ENCODE measurements at regions not wholly inside any gene's neighbourhood (a gene's known extent, or its start where the extent isn't known, plus 50 kb on each side); places are given as distances from the start of the nearest gene placed in this dataset.

GRCh38 chr7:155961241-155962190 is 149.3 kb upstream of the SHH start:
- no peak for DNase-seq
- intact Hi-C loops (cut with DNase I), result no loop called here
- WGBS, result 63% methylated on average over 25 of the region's 25 CpGs
- Histone ChIP-seq H3K27ac (ENCODE audit: low read length) (no peak overlapping the region), H3K4me1 (ENCODE audit: control insufficient read depth, insufficient read depth, low read length) (no peaks in the 10 kb centered on the region), H3K4me3 (ENCODE audit: low read length) (no peak overlapping the region), H3K9me3 (ENCODE audit: control insufficient read depth, low read length) (no peaks in the 10 kb centered on the region), H3K27me3 (ENCODE audit: control insufficient read depth, insufficient read depth) (no peaks in the 10 kb centered on the region)
- ATAC-seq, result no peak

- Histone ChIP-seq H3K4me1 (ENCODE audit: control insufficient read depth, insufficient read depth, low read length) (no peaks in the 10 kb centered on the region), H3K9me3 (ENCODE audit: control insufficient read depth, low read length) (no peaks in the 10 kb centered on the region), H3K4me3 (ENCODE audit: low read length) (no peak overlapping the region), H3K27me3 (ENCODE audit: control insufficient read depth, insufficient read depth) (no peaks in the 10 kb centered on the region), H3K27ac (ENCODE audit: low read length) (no peak overlapping the region)
- WGBS, result 81% methylated on average over 13 of the region's 13 CpGs
- intact Hi-C loops (cut with DNase I), result no loop called here
- ATAC-seq (no peak), DNase-seq (no peak)
Observed at GRCh38 chr7:155959894-155960293, 147.6 kb upstream of the SHH start.

GRCh38 chr7:155956977-155957376 is 144.7 kb upstream of the SHH start:
- H3K4me1 ChIP-seq (ENCODE audit: control insufficient read depth, insufficient read depth, low read length), result no peaks in the 10 kb centered on the region
- H3K27ac ChIP-seq (ENCODE audit: low read length), result no peak overlapping the region
- intact Hi-C loops (cut with DNase I), result no loop called here
- no peaks in the 10 kb centered on the region for H3K27me3 ChIP-seq (ENCODE audit: control insufficient read depth, insufficient read depth)
- H3K4me3 ChIP-seq (ENCODE audit: low read length), result no peak overlapping the region
- H3K9me3 ChIP-seq (ENCODE audit: control insufficient read depth, low read length), result no peaks in the 10 kb centered on the region
- WGBS, result 79% methylated on average over 12 of the region's 12 CpGs
- DNase-seq, result no peak
- ATAC-seq, result no peak

GRCh38 chr7:155955367-155955635 is 143.0 kb upstream of the SHH start:
- no peak overlapping the region for H3K27ac ChIP-seq (ENCODE audit: low read length)
- H3K4me3 ChIP-seq (ENCODE audit: low read length), result no peak overlapping the region
- intact Hi-C loops (cut with DNase I), result no loop called here
- 79% methylated on average over 9 of the region's 9 CpGs for WGBS
- DNase-seq, result no peak
- H3K9me3 ChIP-seq (ENCODE audit: control insufficient read depth, low read length), result no peaks in the 10 kb centered on the region
- no peaks in the 10 kb centered on the region for H3K27me3 ChIP-seq (ENCODE audit: control insufficient read depth, insufficient read depth)
- no peak for ATAC-seq
- no peaks in the 10 kb centered on the region for H3K4me1 ChIP-seq (ENCODE audit: control insufficient read depth, insufficient read depth, low read length)

- intact Hi-C loops (cut with DNase I), result no loop called here
- Histone ChIP-seq H3K27ac (ENCODE audit: low read length) (no peak overlapping the region), H3K27me3 (ENCODE audit: control insufficient read depth, insufficient read depth) (no peaks in the 10 kb centered on the region), H3K9me3 (ENCODE audit: control insufficient read depth, low read length) (no peaks in the 10 kb centered on the region), H3K4me3 (ENCODE audit: low read length) (no peak overlapping the region), H3K4me1 (ENCODE audit: control insufficient read depth, insufficient read depth, low read length) (no peaks in the 10 kb centered on the region)
- 77% methylated on average over 22 of the region's 22 CpGs for WGBS
- ATAC-seq (no peak), DNase-seq (no peak)
Observed at GRCh38 chr7:155954550-155955366, 142.5 kb upstream of the SHH start.

- ATAC-seq (no peak), DNase-seq (no peak)
- 71% methylated on average over 19 of the region's 19 CpGs for WGBS
- Histone ChIP-seq H3K27ac (ENCODE audit: low read length) (no peak overlapping the region), H3K9me3 (ENCODE audit: control insufficient read depth, low read length) (no peaks in the 10 kb centered on the region), H3K4me1 (ENCODE audit: control insufficient read depth, insufficient read depth, low read length) (no peaks in the 10 kb centered on the region), H3K4me3 (ENCODE audit: low read length) (no peak overlapping the region), H3K27me3 (ENCODE audit: control insufficient read depth, insufficient read depth) (no peaks in the 10 kb centered on the region)
- intact Hi-C loops (cut with DNase I), result no loop called here
Observed at GRCh38 chr7:155953781-155954549, 141.7 kb upstream of the SHH start.

- no peak for ATAC-seq
- 73% methylated on average over 5 of the region's 5 CpGs for WGBS
- intact Hi-C loops (cut with DNase I), result no loop called here
- DNase-seq, result no peak
- no peaks in the 10 kb centered on the region for H3K27me3 ChIP-seq (ENCODE audit: control insufficient read depth, insufficient read depth)
- no peaks in the 10 kb centered on the region for H3K4me1 ChIP-seq (ENCODE audit: control insufficient read depth, insufficient read depth, low read length)
- no peak overlapping the region for H3K27ac ChIP-seq (ENCODE audit: low read length)
- H3K9me3 ChIP-seq (ENCODE audit: control insufficient read depth, low read length), result no peaks in the 10 kb centered on the region
- H3K4me3 ChIP-seq (ENCODE audit: low read length), result no peak overlapping the region
Observed at GRCh38 chr7:155953501-155953778, 141.2 kb upstream of the SHH start.

GRCh38 chr7:155951554-155952158 is 139.4 kb upstream of the SHH start:
- no peaks in the 10 kb centered on the region for H3K9me3 ChIP-seq (ENCODE audit: control insufficient read depth, low read length)
- ATAC-seq (no peak), DNase-seq (no peak)
- intact Hi-C loops (cut with DNase I), result no loop called here
- no peak overlapping the region for H3K27ac ChIP-seq (ENCODE audit: low read length)
- no peak overlapping the region for H3K4me3 ChIP-seq (ENCODE audit: low read length)
- no peaks in the 10 kb centered on the region for H3K27me3 ChIP-seq (ENCODE audit: control insufficient read depth, insufficient read depth)
- H3K4me1 ChIP-seq (ENCODE audit: control insufficient read depth, insufficient read depth, low read length), result no peaks in the 10 kb centered on the region
- WGBS, result 81% methylated on average over 21 of the region's 21 CpGs

- Histone ChIP-seq H3K4me3 (ENCODE audit: low read length) (no peak overlapping the region), H3K27ac (ENCODE audit: low read length) (no peak overlapping the region), H3K27me3 (ENCODE audit: control insufficient read depth, insufficient read depth) (no peaks in the 10 kb centered on the region), H3K4me1 (ENCODE audit: control insufficient read depth, insufficient read depth, low read length) (no peaks in the 10 kb centered on the region), H3K9me3 (ENCODE audit: control insufficient read depth, low read length) (no peaks in the 10 kb centered on the region)
- DNase-seq, result no peak
- intact Hi-C loops (cut with DNase I), result no loop called here
- 76% methylated on average over 14 of the region's 14 CpGs for WGBS
- ATAC-seq, result no peak
Observed at GRCh38 chr7:155950898-155951553, 138.8 kb upstream of the SHH start.

- WGBS, result 81% methylated on average over 10 of the region's 10 CpGs
- ATAC-seq, result no peak
Observed at GRCh38 chr7:155948845-155949244, 136.6 kb upstream of the SHH start.

More at GRCh38 chr7:155948845-155949244, 136.6 kb upstream of the SHH start:
- no peak overlapping the region for H3K27ac ChIP-seq (ENCODE audit: low read length)
- H3K4me1 ChIP-seq (ENCODE audit: control insufficient read depth, insufficient read depth, low read length), result no peaks in the 10 kb centered on the region
- no peaks in the 10 kb centered on the region for H3K27me3 ChIP-seq (ENCODE audit: control insufficient read depth, insufficient read depth)
- DNase-seq, result no peak
- no peak overlapping the region for H3K4me3 ChIP-seq (ENCODE audit: low read length)
- H3K9me3 ChIP-seq (ENCODE audit: control insufficient read depth, low read length), result no peaks in the 10 kb centered on the region
- intact Hi-C loops (cut with DNase I), result no loop called here
